ENCODE measurements at regions not wholly inside any gene's neighbourhood (a gene's known extent, or its start where the extent isn't known, plus 50 kb on each side); places are given as distances from the start of the nearest gene placed in this dataset.

DNA sequence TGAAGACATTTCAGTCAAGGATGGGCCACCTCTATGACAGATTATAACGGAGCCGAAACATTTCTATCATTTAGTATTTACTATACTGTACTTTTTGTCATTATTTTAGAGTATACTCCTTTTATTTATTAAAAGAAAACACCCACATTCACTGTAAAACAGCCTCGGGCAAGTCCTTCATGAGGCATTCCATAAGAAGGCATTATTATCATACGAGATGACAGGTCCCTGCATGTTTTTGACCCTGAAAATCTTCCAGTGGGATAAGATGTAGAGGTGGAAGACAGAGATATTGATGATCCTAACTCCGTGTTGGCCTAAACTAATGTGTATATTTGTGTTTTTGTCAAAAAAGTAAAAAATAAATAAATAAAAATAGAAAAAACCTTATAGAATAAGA lies 245.0 kb downstream of the MTX2 start:
- Histone ChIP-seq H3K4me1 (ENCODE audit: control insufficient read depth in 1 of 2, insufficient read depth in 2 of 2, low read length in 2 of 2) (no peaks in the 10 kb centered on the region), H3K9ac (ENCODE audit: low read depth in 1 of 2, low read length in 2 of 2) (no peak overlapping the region), H3K4me3 (ENCODE audit: low read depth in 1 of 2, low read length in 2 of 2) (no peak overlapping the region), H3K9me3 (ENCODE audit: control insufficient read depth in 1 of 2, low read length in 2 of 2) (no peaks in the 10 kb centered on the region), H3K27me3 (ENCODE audit: control insufficient read depth in 1 of 2, insufficient read depth in 2 of 2, low read length in 2 of 2) (peaks cover 0 to 4% of the 10 kb centered on the region in 2 donors), H3K36me3 (ENCODE audit: control insufficient read depth in 1 of 2, insufficient read depth in 2 of 2, low read length in 2 of 2) (no peaks in the 10 kb centered on the region), H3K27ac (ENCODE audit: low read depth, low read length) (no peak overlapping the region)

DNA sequence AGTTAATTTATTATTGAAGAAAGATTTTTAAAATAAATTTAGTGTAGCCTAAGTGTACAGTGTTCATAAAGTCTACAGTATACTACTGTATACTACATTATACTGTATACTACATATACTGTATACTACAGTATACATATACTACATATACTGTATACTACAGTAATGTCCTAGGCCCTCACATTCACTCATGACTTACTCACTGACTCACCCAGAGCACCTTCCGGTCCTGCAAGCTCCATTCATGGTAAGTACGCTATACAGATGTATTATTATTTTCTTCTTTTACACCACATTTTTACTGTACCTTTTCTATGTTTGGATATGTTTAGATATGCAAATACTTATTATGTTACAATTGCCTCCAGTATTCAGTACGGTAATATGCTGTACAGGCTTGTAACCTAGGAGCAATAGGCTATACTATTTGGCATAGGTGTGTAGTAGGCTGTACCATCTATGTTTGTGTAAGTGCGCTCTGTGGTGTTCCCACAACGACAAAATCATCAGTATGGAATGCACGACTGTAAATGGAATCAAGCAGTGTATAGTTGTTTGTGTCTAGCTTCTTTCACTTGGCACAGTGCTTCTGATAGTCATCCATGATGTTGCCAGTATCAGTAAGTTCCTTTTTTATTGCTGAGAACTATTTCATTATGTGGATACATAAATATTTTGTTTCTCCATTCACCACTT lies 245.7 kb downstream of the MTX2 start:
- Histone ChIP-seq H3K4me1 (ENCODE audit: control insufficient read depth in 1 of 2, insufficient read depth in 2 of 2, low read length in 2 of 2) (no peaks in the 10 kb centered on the region), H3K4me3 (ENCODE audit: low read depth in 1 of 2, low read length in 2 of 2) (no peak overlapping the region), H3K36me3 (ENCODE audit: control insufficient read depth in 1 of 2, insufficient read depth in 2 of 2, low read length in 2 of 2) (no peaks in the 10 kb centered on the region), H3K9ac (ENCODE audit: low read depth in 1 of 2, low read length in 2 of 2) (no peak overlapping the region), H3K9me3 (ENCODE audit: control insufficient read depth in 1 of 2, low read length in 2 of 2) (no peaks in the 10 kb centered on the region), H3K27me3 (ENCODE audit: control insufficient read depth in 1 of 2, insufficient read depth in 2 of 2, low read length in 2 of 2) (peaks cover 0 to 4% of the 10 kb centered on the region in 2 donors), H3K27ac (ENCODE audit: low read depth, low read length) (no peak overlapping the region)

DNA sequence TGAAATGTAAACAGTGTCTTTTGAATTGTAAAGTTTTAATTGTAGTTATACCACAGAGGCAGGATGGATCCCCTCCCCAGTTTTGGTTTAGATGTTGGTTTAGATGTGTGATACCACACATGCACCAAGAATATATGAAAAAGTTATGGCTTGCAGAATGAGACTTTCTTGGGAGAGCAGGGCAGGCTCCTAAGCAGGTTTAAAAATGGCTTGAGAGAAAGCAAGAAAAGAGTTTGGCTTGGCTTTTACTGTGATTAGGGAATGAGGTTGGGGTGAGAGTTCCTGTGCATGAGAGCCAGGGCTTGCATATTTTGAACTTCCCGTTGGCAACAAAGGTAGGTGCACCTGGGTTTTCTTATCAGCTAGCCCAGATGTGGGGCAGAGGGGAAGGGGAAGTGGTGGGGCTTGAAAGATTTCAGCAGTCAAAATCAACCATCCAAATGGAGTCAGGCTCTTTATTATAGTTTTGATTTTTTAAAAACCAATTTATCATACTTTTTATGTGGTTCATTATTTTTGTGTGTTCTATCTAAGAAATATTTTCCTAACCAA lies 246.9 kb downstream of the MTX2 start:
- Histone ChIP-seq H3K27ac (ENCODE audit: low read depth, low read length) (no peak overlapping the region), H3K4me3 (ENCODE audit: low read depth in 1 of 2, low read length in 2 of 2) (no peak overlapping the region), H3K9me3 (ENCODE audit: control insufficient read depth in 1 of 2, low read length in 2 of 2) (no peaks in the 10 kb centered on the region)

DNA sequence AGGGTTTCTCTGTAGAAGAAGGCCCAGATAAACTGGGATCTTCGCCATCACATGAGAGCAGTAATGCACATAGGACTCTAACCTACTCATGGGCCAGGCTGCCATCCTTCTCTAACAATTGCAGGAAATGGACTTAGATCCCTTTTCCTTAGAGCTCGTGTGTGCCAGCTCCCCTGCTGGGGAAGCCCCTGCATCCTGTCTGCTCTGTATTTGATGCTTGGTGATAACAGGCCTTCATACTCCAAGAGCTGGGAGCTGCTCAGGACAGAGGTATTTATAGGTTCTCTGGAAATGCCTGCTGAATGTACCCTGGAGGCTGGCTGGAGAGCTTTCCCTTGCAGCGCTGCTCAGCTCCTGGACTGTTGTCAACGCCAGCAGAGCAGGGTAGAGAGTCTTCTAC lies 249.6 kb downstream of the MTX2 start:
- Histone ChIP-seq H3K4me3 (ENCODE audit: low read depth in 1 of 2, low read length in 2 of 2) (no peak overlapping the region), H3K9me3 (ENCODE audit: control insufficient read depth in 1 of 2, low read length in 2 of 2) (no peaks in the 10 kb centered on the region), H3K36me3 (ENCODE audit: control insufficient read depth in 1 of 2, insufficient read depth in 2 of 2, low read length in 2 of 2) (no peaks in the 10 kb centered on the region), H3K27ac (ENCODE audit: low read depth, low read length) (no peak overlapping the region), H3K4me1 (ENCODE audit: control insufficient read depth in 1 of 2, insufficient read depth in 2 of 2, low read length in 2 of 2) (no peaks in the 10 kb centered on the region), H3K9ac (ENCODE audit: low read depth in 1 of 2, low read length in 2 of 2) (no peak overlapping the region), H3K27me3 (ENCODE audit: control insufficient read depth in 1 of 2, insufficient read depth in 2 of 2, low read length in 2 of 2) (no peaks in the 10 kb centered on the region)

More for the DNA sequence above, 246.9 kb downstream of the MTX2 start:
- Histone ChIP-seq H3K27me3 (ENCODE audit: control insufficient read depth in 1 of 2, insufficient read depth in 2 of 2, low read length in 2 of 2) (no peaks in the 10 kb centered on the region), H3K36me3 (ENCODE audit: control insufficient read depth in 1 of 2, insufficient read depth in 2 of 2, low read length in 2 of 2) (no peaks in the 10 kb centered on the region), H3K9ac (ENCODE audit: low read depth in 1 of 2, low read length in 2 of 2) (no peak overlapping the region), H3K4me1 (ENCODE audit: control insufficient read depth in 1 of 2, insufficient read depth in 2 of 2, low read length in 2 of 2) (no peaks in the 10 kb centered on the region)

DNA sequence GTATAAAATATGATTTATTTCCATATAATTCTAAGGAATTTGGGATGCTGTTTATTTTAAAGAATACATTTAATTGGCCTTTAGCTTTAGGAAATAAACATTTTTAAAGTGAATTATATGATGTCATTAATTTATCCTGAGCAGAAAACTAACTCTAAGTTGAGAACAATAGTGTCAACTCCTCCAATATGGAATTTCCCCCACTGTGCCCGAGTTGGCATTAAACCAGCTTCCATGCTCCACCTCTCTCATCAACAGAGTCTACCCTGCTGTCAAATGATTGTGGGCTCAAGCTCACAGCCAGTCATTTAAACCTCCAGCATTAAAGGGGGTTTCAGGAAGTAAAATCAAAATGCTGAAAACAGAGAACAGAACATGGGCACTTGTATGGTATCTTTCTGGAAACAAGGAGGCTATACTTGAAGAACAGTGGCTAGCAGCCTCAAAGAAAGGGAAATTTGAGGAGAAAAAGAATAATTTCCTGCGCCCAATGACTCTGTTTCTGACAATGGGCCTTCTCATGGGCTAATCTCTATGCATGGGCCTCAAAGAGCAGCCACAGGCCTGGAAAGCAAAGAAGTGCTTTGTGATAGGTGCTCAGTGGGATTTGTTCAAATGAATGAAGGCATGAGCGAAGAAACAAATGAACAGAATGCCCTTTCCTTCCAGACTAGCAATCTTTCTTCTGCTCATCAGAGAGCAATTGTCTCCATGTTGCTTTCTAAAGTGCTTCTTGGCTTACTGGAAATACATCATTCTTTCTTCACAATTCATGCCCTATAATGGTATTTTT lies 252.8 kb downstream of the MTX2 start:
- Histone ChIP-seq H3K4me1 (ENCODE audit: control insufficient read depth in 1 of 2, insufficient read depth in 2 of 2, low read length in 2 of 2) (no peaks in the 10 kb centered on the region), H3K4me3 (ENCODE audit: low read depth in 1 of 2, low read length in 2 of 2) (no peak overlapping the region), H3K9ac (ENCODE audit: low read depth in 1 of 2, low read length in 2 of 2) (no peak overlapping the region), H3K27ac (ENCODE audit: low read depth, low read length) (no peak overlapping the region), H3K36me3 (ENCODE audit: control insufficient read depth in 1 of 2, insufficient read depth in 2 of 2, low read length in 2 of 2) (no peaks in the 10 kb centered on the region), H3K27me3 (ENCODE audit: control insufficient read depth in 1 of 2, insufficient read depth in 2 of 2, low read length in 2 of 2) (no peaks in the 10 kb centered on the region), H3K9me3 (ENCODE audit: control insufficient read depth in 1 of 2, low read length in 2 of 2) (no peaks in the 10 kb centered on the region)

DNA sequence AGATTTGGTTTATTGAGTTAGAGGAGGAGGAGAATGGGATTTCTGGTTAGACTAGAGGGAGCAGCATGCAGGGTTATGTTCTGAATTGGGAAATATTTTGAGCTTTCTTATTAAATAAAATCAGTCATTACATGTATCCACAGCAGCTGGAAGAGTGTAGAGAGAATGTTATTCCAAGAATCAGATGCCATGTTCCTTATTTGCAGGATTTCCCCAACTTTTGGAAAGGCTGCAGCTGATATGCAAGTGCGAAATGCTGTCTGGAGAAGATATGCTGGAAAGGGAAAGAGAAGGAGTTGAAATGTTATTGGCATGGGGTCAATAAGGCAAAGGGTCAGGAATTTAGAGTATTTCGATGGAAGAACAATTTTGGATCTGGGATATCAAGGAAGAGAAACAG lies 255.8 kb downstream of the MTX2 start:
- H3K4me3 ChIP-seq (ENCODE audit: low read depth in 1 of 2, low read length in 2 of 2), result no peak overlapping the region
- H3K9ac ChIP-seq (ENCODE audit: low read depth in 1 of 2, low read length in 2 of 2), result no peak overlapping the region

DNA sequence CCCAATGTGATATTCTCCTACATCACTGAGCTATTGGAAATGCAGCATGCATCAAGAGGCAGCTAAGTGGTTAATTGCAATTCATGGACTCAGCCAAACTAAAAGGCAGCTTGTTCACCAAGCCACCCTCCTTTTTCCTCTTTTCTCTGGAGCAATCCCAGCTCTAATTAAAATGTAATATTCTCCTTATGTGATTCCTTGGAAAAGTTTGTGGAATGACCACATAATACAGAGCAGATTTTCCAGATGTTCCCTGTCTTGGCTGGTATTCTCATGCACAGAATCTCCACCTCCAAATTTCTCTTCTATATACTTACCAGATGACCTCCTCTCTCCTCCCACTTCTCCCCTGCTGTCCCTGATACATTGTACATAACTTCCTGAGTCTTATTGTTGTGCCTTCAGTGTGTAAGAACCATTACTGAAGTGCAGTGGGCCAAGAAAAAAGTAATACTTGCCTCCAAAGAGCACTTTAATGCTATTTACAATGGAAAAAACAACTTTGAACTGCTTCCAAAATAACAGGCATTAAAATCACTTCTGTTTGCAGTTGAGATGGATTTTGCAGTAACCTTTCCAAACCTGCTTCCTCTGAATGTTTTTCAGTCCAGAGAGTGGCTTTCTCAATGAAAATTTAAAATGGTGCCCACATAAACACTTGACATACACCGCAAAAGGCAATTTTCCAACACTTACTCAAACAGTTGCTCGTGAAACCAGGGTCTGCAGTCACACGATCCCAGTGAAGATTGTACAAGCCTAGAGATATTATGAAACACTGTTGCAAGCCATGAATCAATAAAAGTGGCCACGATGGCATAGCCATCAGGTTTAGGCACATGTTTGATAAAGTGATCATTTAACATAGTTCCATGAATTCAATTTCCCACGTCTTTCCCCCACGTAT lies 258.0 kb downstream of the MTX2 start:
- no peak overlapping the region for H3K4me3 ChIP-seq (ENCODE audit: low read depth in 1 of 2, low read length in 2 of 2)
- H3K9me3 ChIP-seq (ENCODE audit: control insufficient read depth in 1 of 2, low read length in 2 of 2), result no peaks in the 10 kb centered on the region
- H3K4me1 ChIP-seq (ENCODE audit: control insufficient read depth in 1 of 2, insufficient read depth in 2 of 2, low read length in 2 of 2), result no peaks in the 10 kb centered on the region
- H3K27me3 ChIP-seq (ENCODE audit: control insufficient read depth in 1 of 2, insufficient read depth in 2 of 2, low read length in 2 of 2), result no peaks in the 10 kb centered on the region
- H3K36me3 ChIP-seq (ENCODE audit: control insufficient read depth in 1 of 2, insufficient read depth in 2 of 2, low read length in 2 of 2), result no peaks in the 10 kb centered on the region
- H3K27ac ChIP-seq (ENCODE audit: low read depth, low read length), result no peak overlapping the region
- no peak overlapping the region for H3K9ac ChIP-seq (ENCODE audit: low read depth in 1 of 2, low read length in 2 of 2)

More for the DNA sequence above, 255.8 kb downstream of the MTX2 start:
- Histone ChIP-seq H3K27ac (ENCODE audit: low read depth, low read length) (no peak overlapping the region), H3K9me3 (ENCODE audit: control insufficient read depth in 1 of 2, low read length in 2 of 2) (no peaks in the 10 kb centered on the region), H3K36me3 (ENCODE audit: control insufficient read depth in 1 of 2, insufficient read depth in 2 of 2, low read length in 2 of 2) (no peaks in the 10 kb centered on the region), H3K27me3 (ENCODE audit: control insufficient read depth in 1 of 2, insufficient read depth in 2 of 2, low read length in 2 of 2) (no peaks in the 10 kb centered on the region), H3K4me1 (ENCODE audit: control insufficient read depth in 1 of 2, insufficient read depth in 2 of 2, low read length in 2 of 2) (no peaks in the 10 kb centered on the region)

DNA sequence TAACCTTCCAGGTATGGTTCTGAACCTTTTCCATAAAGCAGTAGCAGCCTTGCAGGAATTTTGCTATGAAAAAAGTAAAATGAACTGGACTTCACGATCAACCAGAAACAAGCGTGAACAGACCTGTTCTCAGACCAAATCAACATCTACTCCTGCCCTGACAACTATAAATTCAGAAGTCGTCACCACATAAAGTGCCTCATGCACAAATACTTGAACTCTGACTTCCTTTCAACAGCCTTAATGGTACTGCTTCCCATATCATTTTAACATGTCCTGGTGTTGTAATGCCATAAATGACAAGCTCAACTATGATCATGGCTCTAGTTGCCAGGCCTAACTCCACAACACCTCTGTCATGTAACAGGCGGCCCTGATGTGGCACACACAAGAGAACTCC lies 262.4 kb downstream of the MTX2 start:
- H3K27me3 ChIP-seq (ENCODE audit: control insufficient read depth in 1 of 2, insufficient read depth in 2 of 2, low read length in 2 of 2), result peaks cover 2 to 6% of the 10 kb centered on the region in 2 donors
- H3K27ac ChIP-seq (ENCODE audit: low read depth, low read length), result no peak overlapping the region
- no peaks in the 10 kb centered on the region for H3K4me1 ChIP-seq (ENCODE audit: control insufficient read depth in 1 of 2, insufficient read depth in 2 of 2, low read length in 2 of 2)
- no peaks in the 10 kb centered on the region for H3K36me3 ChIP-seq (ENCODE audit: control insufficient read depth in 1 of 2, insufficient read depth in 2 of 2, low read length in 2 of 2)
- no peak overlapping the region for H3K4me3 ChIP-seq (ENCODE audit: low read depth in 1 of 2, low read length in 2 of 2)
- H3K9ac ChIP-seq (ENCODE audit: low read depth in 1 of 2, low read length in 2 of 2), result no peak overlapping the region
- no peaks in the 10 kb centered on the region for H3K9me3 ChIP-seq (ENCODE audit: control insufficient read depth in 1 of 2, low read length in 2 of 2)

DNA sequence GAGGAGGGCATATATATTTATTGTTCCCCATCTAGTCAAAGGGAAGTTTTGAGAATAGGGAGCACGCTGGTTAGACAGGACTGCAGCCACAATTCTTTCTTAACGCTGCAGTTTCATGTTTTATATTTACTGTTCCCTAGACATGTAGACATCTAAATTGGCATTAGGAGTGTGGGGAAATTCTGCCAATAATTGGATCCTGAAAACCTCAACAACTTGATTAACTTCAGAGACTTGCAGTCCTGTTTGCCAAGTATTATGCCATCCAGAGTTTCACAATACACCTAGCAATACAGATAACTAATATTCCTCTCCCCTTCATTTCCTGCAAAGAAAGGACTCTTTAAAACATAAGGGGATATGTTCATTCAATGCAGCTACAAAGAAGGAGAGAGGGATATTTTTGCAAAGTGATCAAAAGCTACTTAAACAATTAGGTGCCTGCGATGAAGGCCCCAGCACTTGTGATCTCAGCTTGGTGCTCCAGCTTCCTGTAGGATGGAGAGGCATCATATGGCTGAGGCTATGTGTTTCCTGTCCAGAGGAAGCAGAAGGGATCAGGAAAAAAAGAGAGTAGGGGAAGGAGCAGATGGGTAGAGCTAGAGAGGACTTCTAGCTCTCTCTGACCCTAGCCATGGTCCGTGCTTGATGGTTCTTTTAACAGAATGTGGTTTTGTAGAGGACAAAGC lies 264.4 kb downstream of the MTX2 start:
- Histone ChIP-seq H3K9me3 (ENCODE audit: control insufficient read depth in 1 of 2, low read length in 2 of 2) (no peaks in the 10 kb centered on the region), H3K36me3 (ENCODE audit: control insufficient read depth in 1 of 2, insufficient read depth in 2 of 2, low read length in 2 of 2) (no peaks in the 10 kb centered on the region), H3K4me1 (ENCODE audit: control insufficient read depth in 1 of 2, insufficient read depth in 2 of 2, low read length in 2 of 2) (no peaks in the 10 kb centered on the region), H3K4me3 (ENCODE audit: low read depth in 1 of 2, low read length in 2 of 2) (no peak overlapping the region), H3K9ac (ENCODE audit: low read depth in 1 of 2, low read length in 2 of 2) (no peak overlapping the region), H3K27me3 (ENCODE audit: control insufficient read depth in 1 of 2, insufficient read depth in 2 of 2, low read length in 2 of 2) (peaks cover 2 to 6% of the 10 kb centered on the region in 2 donors), H3K27ac (ENCODE audit: low read depth, low read length) (no peak overlapping the region)

Data from duodenal mucosa (tissue), 2 donors.